Rectal smooth muscle tissue (tissue), 1 donor: ENCODE measurements at regions not wholly inside any gene's neighbourhood (a gene's known extent, or its start where the extent isn't known, plus 50 kb on each side); places are given as distances from the start of the nearest gene placed in this dataset.
"Not testable (repeated sequence)": the region's sequence is repeated elsewhere in the genome, so short reads cannot be mapped to it uniquely, and the experiment has no call there.

ENCODE experiments used
- H3K27ac ChIP-seq: one replicate; pipeline ENCODE4 v1.7.0; 2013; ENCODE audit warnings: low read depth, low read length, inconsistent platforms
- H3K27me3 ChIP-seq: one replicate; pipeline ENCODE4 v1.7.0; 2013; ENCODE audit warnings: low read length; ENCODE audit not compliant: control insufficient read depth, insufficient read depth
- H3K36me3 ChIP-seq: one replicate; pipeline ENCODE4 v1.7.0; 2013; ENCODE audit warnings: low read length; ENCODE audit not compliant: control insufficient read depth, insufficient read depth
- H3K4me1 ChIP-seq: one replicate; pipeline ENCODE4 v1.7.0; 2013; ENCODE audit warnings: low read length; ENCODE audit not compliant: control insufficient read depth, insufficient read depth
- H3K4me3 ChIP-seq: one replicate; pipeline ENCODE4 v1.7.0; 2013; ENCODE audit warnings: low read length
- H3K9ac ChIP-seq: one replicate; pipeline ENCODE4 v1.7.0; 2013; ENCODE audit warnings: low read length

DNA sequence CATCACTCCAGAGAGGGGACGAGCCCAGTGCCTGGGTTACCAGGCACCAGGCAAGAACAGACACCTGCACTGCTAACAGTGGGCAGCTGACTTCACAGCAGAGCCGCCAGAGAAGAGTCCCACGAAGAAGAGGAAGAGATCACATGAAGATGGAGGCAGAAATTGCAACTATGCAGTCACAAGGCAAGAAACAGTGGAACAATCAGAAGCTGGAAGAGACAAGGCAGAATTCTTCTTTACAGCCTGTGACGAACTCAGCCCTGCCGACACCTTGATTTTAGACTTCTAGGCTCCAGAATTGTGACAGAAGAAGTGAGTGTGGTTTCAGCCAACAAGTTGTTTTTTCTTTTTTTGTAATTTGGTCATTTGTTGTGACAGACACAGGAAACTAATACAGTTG is 59.2 kb downstream of the IL12A start:
- no peak overlapping the region for H3K9ac ChIP-seq
- no peak overlapping the region for H3K27ac ChIP-seq
- H3K36me3 ChIP-seq, result no peaks in the 10 kb centered on the region
- H3K4me3 ChIP-seq, result no peak overlapping the region
- H3K27me3 ChIP-seq, result no peaks in the 10 kb centered on the region
- H3K4me1 ChIP-seq, result peaks cover 8% of the 10 kb centered on the region

- Histone ChIP-seq H3K4me3 (no peak overlapping the region), H3K9ac (no peak overlapping the region), H3K4me1 (peaks cover 8% of the 10 kb centered on the region), H3K27ac (no peak overlapping the region), H3K27me3 (no peaks in the 10 kb centered on the region), H3K36me3 (no peaks in the 10 kb centered on the region)
Observed at GRCh38 chr3:160049038-160049437, 60.4 kb downstream of the IL12A start.

- no peak overlapping the region for H3K4me3 ChIP-seq
- peaks cover 8% of the 10 kb centered on the region for H3K4me1 ChIP-seq
Observed at GRCh38 chr3:160049565-160049964, 60.9 kb downstream of the IL12A start.

GRCh38 chr3:160049988-160050387 is 61.4 kb downstream of the IL12A start:
- H3K27me3 ChIP-seq, result no peaks in the 10 kb centered on the region
- H3K27ac ChIP-seq, result no peak overlapping the region
- H3K4me3 ChIP-seq, result no peak overlapping the region
- peaks cover 8% of the 10 kb centered on the region for H3K4me1 ChIP-seq
- H3K36me3 ChIP-seq, result no peaks in the 10 kb centered on the region
- no peak overlapping the region for H3K9ac ChIP-seq

More at GRCh38 chr3:160049565-160049964, 60.9 kb downstream of the IL12A start:
- H3K36me3 ChIP-seq, result no peaks in the 10 kb centered on the region
- H3K9ac ChIP-seq, result no peak overlapping the region
- H3K27me3 ChIP-seq, result no peaks in the 10 kb centered on the region
- H3K27ac ChIP-seq, result no peak overlapping the region

DNA sequence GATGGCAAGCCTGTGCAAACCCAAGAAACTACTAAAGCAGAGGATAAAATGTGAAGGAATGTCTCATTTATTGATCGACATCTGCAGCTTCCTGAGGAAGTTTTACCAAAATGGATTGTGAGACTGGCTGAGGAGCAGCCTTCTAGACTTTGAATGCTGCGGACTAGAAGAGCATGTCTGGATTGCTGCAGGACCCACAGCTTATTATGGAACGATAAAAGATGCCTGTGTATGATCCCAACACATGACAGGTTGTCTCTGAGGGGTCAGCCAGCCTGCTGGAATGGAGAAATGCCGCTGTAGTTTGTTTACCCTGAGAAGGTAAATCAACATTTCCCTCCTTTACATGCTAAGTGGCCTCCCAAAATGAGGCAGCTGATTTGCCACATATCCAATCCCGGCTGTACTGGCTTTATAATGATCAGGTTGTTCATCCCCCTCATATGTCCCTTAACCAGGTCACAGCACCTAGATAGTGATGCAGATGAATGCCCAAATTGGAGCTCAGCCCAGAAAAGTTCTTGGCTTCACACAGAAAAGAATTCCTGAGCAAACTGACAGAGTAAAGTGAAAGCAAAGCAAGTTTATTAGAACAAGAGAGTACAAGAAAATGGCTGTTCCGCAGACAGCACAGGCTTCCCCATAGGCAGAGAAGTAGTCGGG is 63.9 kb downstream of the IL12A start:
- H3K4me3 ChIP-seq, result peak overlapping the region; percentile 35
- H3K27me3 ChIP-seq, result no peaks in the 10 kb centered on the region
- H3K27ac ChIP-seq, result peak overlapping the region; percentile 52
- H3K4me1 ChIP-seq, result peaks cover 8% of the 10 kb centered on the region
- no peak overlapping the region for H3K9ac ChIP-seq
- H3K36me3 ChIP-seq, result no peaks in the 10 kb centered on the region

DNA sequence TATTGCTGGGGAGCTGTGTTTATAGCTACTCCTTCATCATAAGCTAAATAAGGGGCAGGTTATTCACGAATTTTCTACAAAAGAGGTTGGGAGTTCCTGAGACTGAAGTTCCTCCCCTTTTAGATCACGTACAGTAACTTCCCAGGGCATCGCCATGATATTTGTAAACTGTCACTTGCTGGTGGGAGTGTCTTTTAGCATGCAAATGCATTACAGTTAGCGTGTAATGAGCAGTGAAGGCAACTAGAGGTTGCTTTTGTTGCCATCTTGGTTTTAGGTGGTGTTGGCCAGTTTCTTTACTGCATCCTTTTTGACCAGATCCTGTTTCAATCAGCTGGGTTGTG is 64.4 kb downstream of the IL12A start:
- H3K4me1 ChIP-seq, result peaks cover 8% of the 10 kb centered on the region
- H3K9ac ChIP-seq, result no peak overlapping the region
- H3K36me3 ChIP-seq, result no peaks in the 10 kb centered on the region
- H3K4me3 ChIP-seq, result no peak overlapping the region
- peak overlapping the region; percentile 52 for H3K27ac ChIP-seq
- no peaks in the 10 kb centered on the region for H3K27me3 ChIP-seq

- not testable (repeated sequence) for H3K9ac ChIP-seq, H3K4me3 ChIP-seq, H3K4me1 ChIP-seq, H3K27ac ChIP-seq, H3K36me3 ChIP-seq, H3K27me3 ChIP-seq
Observed at GRCh38 chr3:160054862-160055261, 66.2 kb downstream of the IL12A start.

DNA sequence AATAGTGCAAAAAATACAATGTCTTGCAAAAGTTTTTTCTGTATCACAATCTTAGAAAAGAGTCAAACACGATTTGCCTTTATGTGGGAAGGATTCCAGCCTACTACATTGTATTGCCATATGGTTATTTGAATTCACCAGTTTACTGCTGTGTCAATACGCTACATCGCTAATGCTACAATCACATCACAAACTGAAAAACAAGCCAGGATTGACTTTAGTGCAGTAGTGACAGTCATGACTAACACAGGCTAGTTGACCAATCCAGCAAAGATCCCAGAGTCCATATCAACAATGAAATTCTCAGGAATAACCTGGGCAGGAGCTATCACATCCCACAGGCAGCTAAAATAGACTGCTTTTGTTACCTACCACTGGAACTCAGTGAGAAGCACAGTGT is 67.0 kb downstream of the IL12A start:
- H3K4me1 ChIP-seq, result peaks cover 5% of the 10 kb centered on the region
- no peak overlapping the region for H3K27ac ChIP-seq
- H3K4me3 ChIP-seq, result no peak overlapping the region
- no peaks in the 10 kb centered on the region for H3K27me3 ChIP-seq
- no peaks in the 10 kb centered on the region for H3K36me3 ChIP-seq
- H3K9ac ChIP-seq, result no peak overlapping the region

- Histone ChIP-seq H3K4me1 (peaks cover 3% of the 10 kb centered on the region), H3K9ac (no peak overlapping the region), H3K4me3 (no peak overlapping the region), H3K36me3 (no peaks in the 10 kb centered on the region), H3K27me3 (no peaks in the 10 kb centered on the region), H3K27ac (no peak overlapping the region)
Observed at GRCh38 chr3:160057331-160057730, 68.7 kb downstream of the IL12A start.

- H3K36me3 ChIP-seq, result no peaks in the 10 kb centered on the region
- no peaks in the 10 kb centered on the region for H3K4me1 ChIP-seq
- no peak overlapping the region for H3K4me3 ChIP-seq
- no peak overlapping the region for H3K27ac ChIP-seq
- no peaks in the 10 kb centered on the region for H3K27me3 ChIP-seq
- H3K9ac ChIP-seq, result no peak overlapping the region
Observed at GRCh38 chr3:160060409-160061027, 71.9 kb downstream of the IL12A start.

- no peaks in the 10 kb centered on the region for H3K27me3 ChIP-seq
- no peak overlapping the region for H3K27ac ChIP-seq
- no peak overlapping the region for H3K4me3 ChIP-seq
- no peak overlapping the region for H3K9ac ChIP-seq
- H3K4me1 ChIP-seq, result no peaks in the 10 kb centered on the region
- H3K36me3 ChIP-seq, result no peaks in the 10 kb centered on the region
Observed at GRCh38 chr3:160061525-160061924, 72.9 kb downstream of the IL12A start.

DNA sequence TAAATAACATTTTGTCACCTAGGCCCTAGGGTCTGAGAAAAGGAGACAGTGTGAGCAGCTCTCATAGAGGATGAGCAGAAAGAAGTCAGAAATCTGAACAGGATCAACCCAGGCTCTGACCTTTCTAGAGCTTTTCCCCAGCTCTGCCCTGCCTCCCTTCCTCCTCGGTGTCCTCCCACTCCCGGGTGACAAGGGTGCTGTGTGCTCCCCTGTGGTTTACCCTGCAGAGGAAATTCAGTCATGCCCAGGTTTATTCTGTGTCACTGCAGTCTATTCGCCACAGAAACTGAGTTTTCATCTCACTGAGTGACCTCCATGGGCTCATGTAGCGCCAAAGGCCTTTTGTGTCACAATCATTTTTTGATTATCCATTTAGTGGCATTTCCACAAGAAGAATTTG is 76.6 kb downstream of the IL12A start:
- H3K27me3 ChIP-seq, result peaks cover 2% of the 10 kb centered on the region
- no peak overlapping the region for H3K4me3 ChIP-seq
- no peaks in the 10 kb centered on the region for H3K36me3 ChIP-seq
- no peaks in the 10 kb centered on the region for H3K4me1 ChIP-seq
- no peak overlapping the region for H3K27ac ChIP-seq
- H3K9ac ChIP-seq, result no peak overlapping the region

GRCh38 chr3:160065786-160066185 is 77.2 kb downstream of the IL12A start:
- Histone ChIP-seq H3K9ac (no peak overlapping the region), H3K27me3 (peaks cover 2% of the 10 kb centered on the region), H3K4me1 (no peaks in the 10 kb centered on the region), H3K4me3 (no peak overlapping the region), H3K27ac (no peak overlapping the region), H3K36me3 (no peaks in the 10 kb centered on the region)
